ENCODE measurements at regions not wholly inside any gene's neighbourhood (a gene's known extent, or its start where the extent isn't known, plus 50 kb on each side); places are given as distances from the start of the nearest gene placed in this dataset.

DNA sequence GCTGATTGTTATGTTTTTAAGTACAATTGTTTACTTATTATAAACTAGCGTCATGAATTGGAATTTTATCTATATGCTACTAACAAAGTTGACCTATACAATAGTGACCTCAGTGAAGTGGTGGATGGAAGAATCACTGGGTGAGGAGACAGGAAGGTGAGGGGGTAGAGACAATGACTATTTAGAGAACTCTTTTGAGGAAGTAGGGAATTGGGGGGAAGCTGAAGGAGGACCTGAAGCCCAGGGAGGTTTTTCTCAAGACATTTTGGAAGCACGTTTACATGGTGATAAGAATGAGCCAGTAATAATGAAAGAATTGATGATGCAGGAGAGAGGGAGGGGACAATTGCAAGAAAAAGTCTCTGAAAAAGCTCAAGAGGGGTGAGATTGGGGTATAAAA lies 96.4 kb downstream of the RPS12 start:
- Mint-ChIP-seq H3K27me3 (peaks cover 24% of the 10 kb centered on the region), H3K36me3 (ENCODE audit: insufficient read depth) (no peaks in the 10 kb centered on the region), H3K4me3 (no peak overlapping the region), H3K4me1 (no peaks in the 10 kb centered on the region), H3K27ac (ENCODE audit: low read depth) (no peak overlapping the region), H3K9me3 (no peaks in the 10 kb centered on the region)
- DNase-seq (ENCODE audit: low spot score in 2 of 2) (no peak), ATAC-seq (replicated peaks; ENCODE audit: extremely low read depth, poor library complexity, severe bottlenecking) (no peak)

DNA sequence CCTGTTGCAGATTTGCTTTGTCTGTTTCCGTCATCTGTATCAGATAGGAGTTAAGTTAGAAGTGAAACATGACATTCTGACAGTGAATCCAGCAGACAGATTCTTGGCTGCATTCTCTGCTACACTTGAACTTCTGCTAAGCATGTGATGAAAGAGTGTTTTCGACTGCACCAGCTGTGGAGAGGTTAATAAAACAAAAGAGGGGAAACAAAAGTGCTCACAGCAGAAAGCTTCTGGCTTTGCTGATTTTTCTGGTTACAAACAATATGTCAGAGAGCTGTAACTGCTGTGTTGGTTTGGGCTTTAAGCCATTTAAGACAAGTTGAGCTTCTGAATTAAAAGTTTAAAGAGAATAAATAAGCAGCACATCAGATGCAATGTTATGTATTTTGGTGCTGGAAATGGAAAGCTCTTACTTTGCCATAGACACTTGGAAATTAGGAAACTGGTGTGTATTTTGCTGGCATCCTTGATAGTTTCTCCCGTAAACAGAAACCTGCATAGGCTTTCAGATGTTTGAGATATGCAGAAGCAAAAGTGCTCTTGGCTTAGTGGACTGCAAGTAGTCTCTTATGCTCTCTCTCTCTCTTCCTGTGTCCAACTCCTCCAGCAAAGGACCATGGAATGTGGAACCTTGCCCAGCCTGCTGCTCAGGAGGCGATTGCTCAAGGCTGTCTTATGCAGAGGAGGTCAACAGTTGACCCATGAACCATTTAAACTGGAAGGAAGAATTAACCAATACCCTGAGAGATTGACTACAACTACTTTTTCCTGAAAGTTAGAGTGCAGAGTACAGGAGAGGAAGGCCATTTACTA lies 104.9 kb downstream of the RPS12 start:
- Mint-ChIP-seq H3K9me3 (no peaks in the 10 kb centered on the region), H3K4me1 (no peaks in the 10 kb centered on the region), H3K27ac (ENCODE audit: low read depth) (no peak overlapping the region), H3K4me3 (no peak overlapping the region), H3K36me3 (ENCODE audit: insufficient read depth) (no peaks in the 10 kb centered on the region), H3K27me3 (peaks cover 42% of the 10 kb centered on the region)
- no peak for ATAC-seq (replicated peaks; ENCODE audit: extremely low read depth, poor library complexity, severe bottlenecking)
- DNase-seq (ENCODE audit: low spot score in 2 of 2), result no peak

DNA sequence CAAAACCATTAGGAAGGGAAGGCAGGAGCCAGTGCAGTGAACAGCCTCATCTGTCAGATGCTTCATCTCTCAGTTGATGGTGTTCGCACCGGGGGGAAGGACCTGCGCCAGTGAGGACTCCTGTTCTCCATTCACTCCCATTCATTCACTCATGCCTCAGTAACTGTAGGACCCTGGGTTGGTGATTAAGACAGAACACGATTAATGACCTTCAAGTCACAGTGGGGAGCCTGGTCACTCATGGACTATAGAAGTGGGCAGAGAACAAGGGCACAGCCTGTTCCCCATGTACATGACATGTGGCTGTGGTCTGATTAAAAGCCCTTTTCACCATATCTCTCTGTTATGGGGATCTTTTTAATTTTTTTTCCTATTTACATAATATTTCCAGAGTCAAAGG lies 113.3 kb downstream of the RPS12 start:
- DNase-seq (ENCODE audit: low spot score in 2 of 2), result no peak
- no peaks in the 10 kb centered on the region for H3K9me3 Mint-ChIP-seq
- no peaks in the 10 kb centered on the region for H3K4me1 Mint-ChIP-seq
- H3K36me3 Mint-ChIP-seq (ENCODE audit: insufficient read depth), result no peaks in the 10 kb centered on the region
- H3K27ac Mint-ChIP-seq (ENCODE audit: low read depth), result no peak overlapping the region
- H3K27me3 Mint-ChIP-seq, result peaks cover 54% of the 10 kb centered on the region
- no peak for ATAC-seq (replicated peaks; ENCODE audit: extremely low read depth, poor library complexity, severe bottlenecking)
- no peak overlapping the region for H3K4me3 Mint-ChIP-seq

DNA sequence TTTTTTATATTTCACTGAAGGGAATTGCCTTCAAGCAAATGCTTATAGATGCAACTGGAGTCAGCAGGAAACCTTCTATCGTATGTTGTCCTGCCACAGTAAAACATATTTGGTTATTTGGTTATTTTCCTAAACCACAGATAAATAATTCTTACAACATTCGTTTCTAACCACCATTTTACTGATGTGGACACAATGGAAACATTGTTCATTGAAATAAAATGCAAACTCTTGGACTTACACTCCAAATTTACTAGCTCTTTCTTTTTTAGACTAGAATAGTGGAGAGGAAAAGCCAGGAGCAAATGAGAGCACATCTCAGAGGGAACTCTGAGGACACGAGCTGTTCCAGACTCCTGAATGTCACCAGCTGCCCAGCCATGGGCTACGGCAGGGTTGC lies 114.8 kb downstream of the RPS12 start:
- Mint-ChIP-seq H3K36me3 (ENCODE audit: insufficient read depth) (no peaks in the 10 kb centered on the region), H3K27me3 (peaks cover 67% of the 10 kb centered on the region)
- no peak for ATAC-seq (replicated peaks; ENCODE audit: extremely low read depth, poor library complexity, severe bottlenecking)

DNA sequence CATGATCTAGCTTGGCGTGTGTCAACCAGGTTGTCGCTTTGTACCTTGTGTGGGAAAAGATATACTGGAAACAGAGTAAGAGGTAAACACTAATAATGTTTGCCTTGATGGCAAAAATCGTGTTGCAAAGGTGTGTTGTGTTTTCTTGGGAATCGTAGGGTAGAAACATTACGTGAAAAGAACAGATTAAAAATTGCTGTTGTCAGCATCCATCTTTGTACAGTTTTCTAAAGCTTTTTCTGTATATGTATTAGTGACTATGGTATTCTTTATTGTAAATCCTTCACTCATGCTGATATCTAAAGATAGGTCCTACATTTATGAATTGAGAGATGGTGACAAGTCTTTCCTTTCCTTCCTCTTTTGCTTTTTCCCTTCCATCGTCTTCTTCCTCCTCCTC lies 116.9 kb downstream of the RPS12 start:
- DNase-seq (ENCODE audit: low spot score in 2 of 2), result no peak
- H3K27me3 Mint-ChIP-seq, result peaks cover 74% of the 10 kb centered on the region
- no peaks in the 10 kb centered on the region for H3K4me1 Mint-ChIP-seq
- ATAC-seq (replicated peaks; ENCODE audit: extremely low read depth, poor library complexity, severe bottlenecking), result no peak
- H3K36me3 Mint-ChIP-seq (ENCODE audit: insufficient read depth), result no peaks in the 10 kb centered on the region
- no peaks in the 10 kb centered on the region for H3K9me3 Mint-ChIP-seq
- no peak overlapping the region for H3K27ac Mint-ChIP-seq (ENCODE audit: low read depth)
- no peak overlapping the region for H3K4me3 Mint-ChIP-seq

More for the DNA sequence above, 114.8 kb downstream of the RPS12 start:
- no peaks in the 10 kb centered on the region for H3K9me3 Mint-ChIP-seq
- DNase-seq (ENCODE audit: low spot score in 2 of 2), result no peak
- H3K4me1 Mint-ChIP-seq, result no peaks in the 10 kb centered on the region
- no peak overlapping the region for H3K27ac Mint-ChIP-seq (ENCODE audit: low read depth)
- H3K4me3 Mint-ChIP-seq, result no peak overlapping the region

DNA sequence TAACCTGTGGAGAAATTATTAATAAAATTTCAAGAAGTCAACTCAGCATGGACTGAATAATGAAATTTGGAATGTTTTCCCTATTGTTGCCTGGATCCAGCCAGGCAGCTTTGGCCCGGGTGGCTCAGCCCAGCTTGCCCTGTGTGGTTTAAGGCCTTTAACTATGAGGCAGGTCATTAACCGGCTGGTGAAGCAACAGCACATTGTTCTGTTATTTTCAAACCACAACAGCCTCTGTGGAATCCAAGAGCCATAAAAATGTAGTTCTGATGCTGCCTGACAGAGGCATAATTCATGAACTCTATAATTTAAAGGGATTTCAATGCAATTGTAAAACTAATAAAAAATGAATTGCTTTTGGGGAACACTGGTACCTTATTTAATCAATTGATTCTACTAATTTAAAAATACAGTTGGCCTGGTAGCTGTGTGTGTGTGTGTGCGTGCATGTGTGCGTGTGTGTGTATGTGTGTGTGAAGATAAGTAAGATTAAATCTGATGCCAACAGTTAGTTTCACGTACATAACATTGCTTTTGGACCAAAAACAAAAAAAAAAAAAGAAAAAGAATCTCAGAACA lies 117.7 kb downstream of the RPS12 start:
- Mint-ChIP-seq H3K9me3 (no peaks in the 10 kb centered on the region), H3K27ac (ENCODE audit: low read depth) (no peak overlapping the region), H3K27me3 (peaks cover 69% of the 10 kb centered on the region), H3K4me1 (no peaks in the 10 kb centered on the region), H3K4me3 (no peak overlapping the region), H3K36me3 (ENCODE audit: insufficient read depth) (no peaks in the 10 kb centered on the region)
- ATAC-seq (replicated peaks; ENCODE audit: extremely low read depth, poor library complexity, severe bottlenecking) (no peak), DNase-seq (ENCODE audit: low spot score in 2 of 2) (no peak)

DNA sequence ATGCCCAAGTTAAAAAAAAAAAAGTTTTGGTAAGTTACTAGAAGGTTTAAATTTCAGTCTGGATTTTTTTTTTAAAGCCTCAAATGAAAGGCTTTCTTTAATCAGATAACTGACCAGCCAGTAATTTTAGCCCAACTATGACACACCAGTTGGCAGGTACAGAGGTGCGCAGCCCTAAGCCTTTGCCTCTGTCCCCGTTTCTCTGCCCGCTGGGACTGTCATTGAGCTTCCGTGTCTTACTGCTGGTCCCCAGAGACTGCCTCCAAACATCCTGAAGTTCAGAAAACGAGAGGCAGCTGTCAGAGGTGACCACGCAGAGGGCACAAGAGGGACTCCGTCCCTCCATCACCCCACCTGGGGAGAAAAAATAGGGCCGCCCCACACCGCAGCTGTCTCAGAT lies 118.2 kb downstream of the RPS12 start:
- Mint-ChIP-seq H3K9me3 (no peaks in the 10 kb centered on the region), H3K27ac (ENCODE audit: low read depth) (no peak overlapping the region), H3K27me3 (peaks cover 63% of the 10 kb centered on the region), H3K4me1 (no peaks in the 10 kb centered on the region), H3K4me3 (no peak overlapping the region), H3K36me3 (ENCODE audit: insufficient read depth) (no peaks in the 10 kb centered on the region)
- no peak for DNase-seq (ENCODE audit: low spot score in 2 of 2)
- no peak for ATAC-seq (replicated peaks; ENCODE audit: extremely low read depth, poor library complexity, severe bottlenecking)

DNA sequence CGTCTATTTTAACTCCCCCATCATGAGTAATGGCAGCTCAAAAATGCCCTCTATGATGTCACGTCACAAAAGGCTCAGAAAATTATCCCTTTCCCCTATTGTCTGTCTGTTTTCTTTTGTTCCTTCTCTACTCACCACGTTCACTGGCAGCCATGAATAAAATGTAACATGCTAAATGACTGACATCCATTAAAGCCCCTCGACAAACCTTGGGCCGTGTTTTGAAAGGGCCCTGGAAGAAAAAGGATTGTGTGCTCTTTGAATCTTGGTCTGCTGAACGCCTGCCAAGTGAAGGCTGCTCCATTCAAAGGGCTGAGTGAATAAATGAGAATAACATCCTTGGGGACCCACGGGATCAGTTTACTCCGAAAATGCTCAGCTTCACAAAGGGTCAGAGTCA lies 118.7 kb downstream of the RPS12 start:
- no peak overlapping the region for H3K4me3 Mint-ChIP-seq
- no peaks in the 10 kb centered on the region for H3K9me3 Mint-ChIP-seq
- peaks cover 60% of the 10 kb centered on the region for H3K27me3 Mint-ChIP-seq
- H3K36me3 Mint-ChIP-seq (ENCODE audit: insufficient read depth), result no peaks in the 10 kb centered on the region
- no peak for ATAC-seq (replicated peaks; ENCODE audit: extremely low read depth, poor library complexity, severe bottlenecking)
- H3K27ac Mint-ChIP-seq (ENCODE audit: low read depth), result no peak overlapping the region
- no peak for DNase-seq (ENCODE audit: low spot score in 2 of 2)
- no peaks in the 10 kb centered on the region for H3K4me1 Mint-ChIP-seq

DNA sequence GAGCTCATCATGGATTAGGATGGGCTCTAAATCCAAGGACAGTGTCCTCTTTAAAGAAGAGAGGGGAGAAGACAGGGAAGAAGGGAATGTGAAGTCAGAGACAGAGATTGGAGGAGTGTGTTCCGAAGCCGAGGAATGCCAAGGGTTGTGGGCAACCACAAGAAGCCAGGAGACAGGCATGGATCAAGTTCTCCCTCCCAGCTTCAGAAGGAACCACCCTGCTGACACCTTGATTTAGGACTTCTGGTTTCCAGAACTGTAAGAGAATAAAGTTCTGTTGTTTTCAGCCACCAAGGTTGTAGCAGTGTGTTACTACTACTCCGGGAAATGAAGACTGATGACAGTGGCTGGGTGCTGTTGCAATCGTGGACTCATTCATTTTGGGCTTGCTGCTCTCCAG lies 120.1 kb downstream of the RPS12 start:
- no peaks in the 10 kb centered on the region for H3K36me3 Mint-ChIP-seq (ENCODE audit: insufficient read depth)
- ATAC-seq (replicated peaks; ENCODE audit: extremely low read depth, poor library complexity, severe bottlenecking) (no peak), DNase-seq (ENCODE audit: low spot score in 2 of 2) (no peak)
- no peak overlapping the region for H3K4me3 Mint-ChIP-seq
- no peaks in the 10 kb centered on the region for H3K9me3 Mint-ChIP-seq
- H3K4me1 Mint-ChIP-seq, result no peaks in the 10 kb centered on the region
- no peak overlapping the region for H3K27ac Mint-ChIP-seq (ENCODE audit: low read depth)
- peaks cover 54% of the 10 kb centered on the region for H3K27me3 Mint-ChIP-seq

DNA sequence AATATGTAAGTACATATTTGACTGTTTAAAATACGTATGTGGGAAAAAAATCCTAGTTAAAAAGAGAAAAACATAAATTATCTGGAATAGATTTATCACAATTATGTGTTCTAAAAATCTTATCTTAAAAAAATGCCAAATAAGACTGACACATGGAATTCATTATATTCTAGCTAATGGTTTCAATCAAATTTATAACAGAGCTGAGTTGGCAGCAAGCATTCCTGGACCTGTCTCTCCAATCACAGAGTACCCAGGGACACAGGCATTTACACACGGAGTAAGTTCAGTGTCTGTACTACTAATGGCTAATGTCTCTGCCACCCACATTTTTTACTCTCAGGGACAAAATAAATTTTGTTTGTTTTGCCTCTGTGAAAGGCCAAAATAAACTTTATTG lies 122.3 kb downstream of the RPS12 start:
- no peaks in the 10 kb centered on the region for H3K4me1 Mint-ChIP-seq
- peaks cover 32% of the 10 kb centered on the region for H3K27me3 Mint-ChIP-seq
- H3K27ac Mint-ChIP-seq (ENCODE audit: low read depth), result no peak overlapping the region
- no peaks in the 10 kb centered on the region for H3K9me3 Mint-ChIP-seq
- DNase-seq (ENCODE audit: low spot score in 2 of 2), result no peak
- ATAC-seq (replicated peaks; ENCODE audit: extremely low read depth, poor library complexity, severe bottlenecking), result no peak
- no peaks in the 10 kb centered on the region for H3K36me3 Mint-ChIP-seq (ENCODE audit: insufficient read depth)
- H3K4me3 Mint-ChIP-seq, result no peak overlapping the region

DNA sequence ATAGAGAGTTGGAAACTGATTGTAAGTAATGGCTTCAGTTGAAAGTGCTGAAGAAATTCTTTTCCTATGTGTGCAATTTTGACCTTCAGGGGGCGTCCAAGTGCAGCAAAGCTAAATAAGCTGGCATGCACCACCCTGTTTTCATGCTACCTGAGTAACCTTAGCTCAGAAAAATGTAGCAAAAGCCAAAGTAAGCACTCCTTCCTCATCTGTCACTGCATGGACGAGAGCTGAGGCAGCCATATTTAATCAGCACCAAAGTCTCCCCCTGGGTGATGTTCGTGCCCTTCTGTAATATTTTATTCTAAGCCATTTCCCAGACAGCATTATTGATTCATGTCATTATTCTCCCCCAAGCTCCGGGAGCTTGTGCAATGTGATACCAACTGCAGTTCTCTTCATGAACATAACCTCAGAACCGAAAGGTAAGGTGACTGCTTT lies 123.1 kb downstream of the RPS12 start:
- Mint-ChIP-seq H3K36me3 (ENCODE audit: insufficient read depth) (no peaks in the 10 kb centered on the region), H3K27ac (ENCODE audit: low read depth) (no peak overlapping the region), H3K9me3 (no peaks in the 10 kb centered on the region), H3K4me1 (no peaks in the 10 kb centered on the region), H3K4me3 (no peak overlapping the region), H3K27me3 (peaks cover 24% of the 10 kb centered on the region)
- DNase-seq (ENCODE audit: low spot score in 2 of 2) (no peak), ATAC-seq (replicated peaks; ENCODE audit: extremely low read depth, poor library complexity, severe bottlenecking) (no peak)

DNA sequence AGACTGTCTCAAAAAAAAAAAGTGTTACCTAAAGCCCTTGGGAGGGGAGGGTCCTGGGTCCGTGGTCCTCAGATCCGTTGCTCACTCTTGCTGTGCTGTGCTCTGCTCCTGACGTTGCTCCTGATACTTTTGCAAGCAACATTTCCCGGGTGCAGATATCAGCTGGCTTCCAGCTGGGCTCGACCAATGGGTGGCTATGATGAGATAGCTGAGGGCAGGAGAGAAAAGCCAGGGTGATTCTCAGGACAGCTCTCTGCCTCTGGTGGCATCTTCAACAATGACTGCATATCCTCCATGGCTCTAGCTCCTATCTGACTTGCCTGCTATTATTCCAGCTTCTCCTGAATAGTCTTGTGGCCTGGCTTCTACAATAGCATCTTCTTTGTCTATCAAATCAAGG lies 134.5 kb downstream of the RPS12 start:
- no peak for ATAC-seq (replicated peaks; ENCODE audit: extremely low read depth, poor library complexity, severe bottlenecking)
- no peaks in the 10 kb centered on the region for H3K36me3 Mint-ChIP-seq (ENCODE audit: insufficient read depth)
- no peak overlapping the region for H3K27ac Mint-ChIP-seq (ENCODE audit: low read depth)
- H3K9me3 Mint-ChIP-seq, result no peaks in the 10 kb centered on the region
- H3K27me3 Mint-ChIP-seq, result peaks cover 65% of the 10 kb centered on the region
- no peaks in the 10 kb centered on the region for H3K4me1 Mint-ChIP-seq
- no peak overlapping the region for H3K4me3 Mint-ChIP-seq
- DNase-seq (ENCODE audit: low spot score in 2 of 2), result no peak

DNA sequence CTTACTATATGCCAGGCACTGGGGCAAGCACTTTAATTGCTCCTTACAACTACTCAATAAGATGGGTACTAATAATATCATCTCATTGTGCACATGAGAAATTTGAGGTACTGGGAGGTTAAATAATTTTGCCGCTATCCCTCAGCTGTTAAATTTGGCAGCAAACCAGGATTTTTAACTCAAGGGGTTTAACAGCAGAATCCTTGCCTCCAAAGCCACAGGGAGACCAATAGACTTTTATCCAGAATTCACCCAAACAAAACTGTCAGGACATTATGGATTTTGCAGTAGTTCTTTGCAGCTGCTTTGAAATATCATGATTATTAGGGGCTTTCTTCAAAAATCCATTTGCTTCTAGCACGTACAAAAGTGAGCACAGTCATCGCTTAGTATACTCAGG lies 136.2 kb downstream of the RPS12 start:
- no peak for DNase-seq (ENCODE audit: low spot score in 2 of 2)
- H3K9me3 Mint-ChIP-seq, result no peaks in the 10 kb centered on the region
- peaks cover 61% of the 10 kb centered on the region for H3K27me3 Mint-ChIP-seq
- no peak for ATAC-seq (replicated peaks; ENCODE audit: extremely low read depth, poor library complexity, severe bottlenecking)
- H3K27ac Mint-ChIP-seq (ENCODE audit: low read depth), result no peak overlapping the region
- no peaks in the 10 kb centered on the region for H3K4me1 Mint-ChIP-seq
- H3K4me3 Mint-ChIP-seq, result no peak overlapping the region
- H3K36me3 Mint-ChIP-seq (ENCODE audit: insufficient read depth), result no peaks in the 10 kb centered on the region

Measured in central memory CD8-positive, alpha-beta T cell (primary cell).